ENCODE measurements at regions not wholly inside any gene's neighbourhood (a gene's known extent, or its start where the extent isn't known, plus 50 kb on each side); places are given as distances from the start of the nearest gene placed in this dataset.

DNA sequence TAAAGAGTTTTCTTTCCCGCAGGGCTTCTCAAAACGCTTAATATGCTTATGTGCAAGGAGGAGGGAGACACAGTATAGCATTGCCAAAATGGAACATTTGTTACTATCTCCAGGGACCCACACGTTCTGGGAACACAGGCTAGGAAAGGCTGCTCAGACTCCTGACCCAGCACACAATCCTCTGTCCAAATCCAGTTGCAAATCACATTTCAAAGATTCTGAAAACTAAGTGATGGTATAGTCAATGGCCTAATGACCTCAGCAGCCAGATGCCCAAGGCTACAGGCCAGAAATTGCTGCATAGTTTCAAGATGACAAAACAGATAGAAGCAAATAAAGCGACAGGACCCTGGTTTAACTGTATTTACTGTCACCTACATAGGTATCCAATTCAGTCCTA, 97.0 kb upstream of the GRIP1 start:
- no peak for TF ChIP-seq ZFX (IDR thresholded peaks at IDR 0.05)
- TF ChIP-seq, protein P1, sequence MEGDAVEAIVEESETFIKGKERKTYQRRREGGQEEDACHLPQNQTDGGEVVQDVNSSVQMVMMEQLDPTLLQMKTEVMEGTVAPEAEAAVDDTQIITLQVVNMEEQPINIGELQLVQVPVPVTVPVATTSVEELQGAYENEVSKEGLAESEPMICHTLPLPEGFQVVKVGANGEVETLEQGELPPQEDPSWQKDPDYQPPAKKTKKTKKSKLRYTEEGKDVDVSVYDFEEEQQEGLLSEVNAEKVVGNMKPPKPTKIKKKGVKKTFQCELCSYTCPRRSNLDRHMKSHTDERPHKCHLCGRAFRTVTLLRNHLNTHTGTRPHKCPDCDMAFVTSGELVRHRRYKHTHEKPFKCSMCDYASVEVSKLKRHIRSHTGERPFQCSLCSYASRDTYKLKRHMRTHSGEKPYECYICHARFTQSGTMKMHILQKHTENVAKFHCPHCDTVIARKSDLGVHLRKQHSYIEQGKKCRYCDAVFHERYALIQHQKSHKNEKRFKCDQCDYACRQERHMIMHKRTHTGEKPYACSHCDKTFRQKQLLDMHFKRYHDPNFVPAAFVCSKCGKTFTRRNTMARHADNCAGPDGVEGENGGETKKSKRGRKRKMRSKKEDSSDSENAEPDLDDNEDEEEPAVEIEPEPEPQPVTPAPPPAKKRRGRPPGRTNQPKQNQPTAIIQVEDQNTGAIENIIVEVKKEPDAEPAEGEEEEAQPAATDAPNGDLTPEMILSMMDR (conservative IDR thresholded peaks at IDR 0.05) = no peak
- H3K27ac ChIP-seq = no peak overlapping the region

DNA sequence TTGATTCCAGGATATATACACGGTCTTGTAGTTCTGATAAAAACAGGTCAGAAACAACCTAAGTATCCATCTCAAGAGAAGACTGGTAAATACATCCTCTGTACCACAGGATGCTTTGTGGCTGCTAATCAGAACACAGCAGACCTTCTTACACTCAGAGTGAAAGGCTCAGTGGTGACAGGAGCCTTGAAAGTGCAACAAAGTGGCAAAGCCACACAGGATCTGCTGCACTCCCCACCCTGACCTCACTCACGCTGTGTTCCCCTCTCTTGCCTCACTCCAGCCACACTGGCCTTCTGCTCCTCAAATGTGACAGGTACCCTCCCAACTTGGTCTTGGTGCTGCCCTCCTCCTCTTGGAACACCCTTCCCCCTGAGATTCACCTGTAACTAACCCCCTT, 98.1 kb upstream of the GRIP1 start:
- H3K27ac ChIP-seq = no peak overlapping the region
- TF ChIP-seq, protein P1 (conservative IDR thresholded peaks at IDR 0.05) = no peak
- no peak for TF ChIP-seq ZFX (IDR thresholded peaks at IDR 0.05)

DNA sequence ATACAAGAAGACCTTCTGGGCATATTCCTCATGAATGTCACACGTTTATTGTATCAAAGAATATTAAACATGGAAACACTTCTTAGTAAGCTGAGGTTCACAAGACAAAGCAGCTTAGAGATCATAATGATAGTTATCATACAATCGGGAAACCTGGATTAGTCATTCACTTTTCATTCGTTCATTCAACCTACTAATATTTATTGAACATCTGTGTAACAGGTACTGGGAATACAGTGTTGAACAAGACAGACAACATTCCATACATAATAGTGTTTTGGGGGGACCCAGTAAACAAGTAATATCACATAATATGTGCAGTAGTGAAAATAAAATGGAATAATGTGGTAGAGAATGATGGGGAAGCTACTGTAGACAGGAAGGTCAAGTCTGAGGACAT, 100.6 kb upstream of the GRIP1 start:
- no peak overlapping the region for H3K27ac ChIP-seq
- TF ChIP-seq, protein P1 (conservative IDR thresholded peaks at IDR 0.05) = no peak
- TF ChIP-seq ZFX (IDR thresholded peaks at IDR 0.05) = no peak

DNA sequence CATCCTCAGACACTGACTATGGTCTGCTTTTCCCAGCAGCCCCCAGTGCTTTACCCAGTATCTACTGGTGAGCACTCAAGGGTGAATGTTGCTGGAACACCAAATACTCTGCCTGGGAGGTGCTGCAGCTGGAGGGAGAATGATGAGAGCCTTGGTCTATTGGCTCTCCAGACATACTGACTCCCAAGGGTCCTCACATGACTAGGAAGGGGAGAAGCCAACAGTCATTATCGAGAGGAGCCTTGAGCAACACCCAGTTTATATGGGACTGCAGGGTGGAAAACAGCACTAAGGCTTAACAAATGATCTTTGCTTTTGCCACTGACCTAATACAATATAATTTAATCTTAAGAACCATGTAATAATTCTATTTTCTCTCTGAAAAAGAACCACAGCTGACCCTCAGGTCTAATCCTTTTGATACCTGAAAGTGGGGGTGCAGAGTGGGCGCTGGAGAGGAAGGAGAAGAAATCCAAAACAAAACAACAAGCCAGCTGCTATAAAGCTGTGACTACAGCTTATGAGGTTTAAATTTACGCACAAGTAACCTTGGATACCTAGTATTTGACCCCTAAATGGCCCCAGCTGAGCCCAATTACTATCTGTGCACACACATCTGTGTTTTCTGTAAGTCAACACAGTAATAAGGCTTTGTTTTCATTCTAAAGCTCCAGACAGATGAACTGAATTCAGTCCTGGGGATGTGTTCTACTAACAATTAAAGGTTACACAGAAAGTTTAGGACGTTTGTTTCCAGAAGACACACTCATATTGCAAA, 107.8 kb upstream of the GRIP1 start:
- no peak overlapping the region for H3K27ac ChIP-seq
- TF ChIP-seq, protein P1 (conservative IDR thresholded peaks at IDR 0.05) = no peak
- TF ChIP-seq ZFX (IDR thresholded peaks at IDR 0.05) = no peak

DNA sequence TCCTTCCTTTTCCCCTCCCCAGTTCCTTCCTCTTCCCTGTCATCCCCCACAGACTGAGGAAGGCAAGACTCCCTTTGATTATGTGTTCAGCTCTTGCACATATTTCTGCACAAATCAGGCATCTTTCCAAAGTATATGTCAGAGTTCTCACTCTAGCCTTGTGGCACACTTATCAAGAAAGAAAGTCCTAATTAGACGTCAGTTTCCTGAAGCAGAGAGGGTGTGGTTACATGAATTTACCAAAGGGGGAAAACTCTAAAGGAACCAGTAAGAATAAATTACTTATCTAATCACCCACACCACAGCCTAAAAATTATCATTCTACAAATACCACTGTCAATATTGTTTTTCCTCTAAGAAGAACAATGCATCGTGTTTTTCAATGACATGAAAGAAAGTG, 120.7 kb upstream of the GRIP1 start:
- TF ChIP-seq ZFX (IDR thresholded peaks at IDR 0.05) = no peak
- TF ChIP-seq, protein P1 (conservative IDR thresholded peaks at IDR 0.05) = no peak
- no peak overlapping the region for H3K27ac ChIP-seq

DNA sequence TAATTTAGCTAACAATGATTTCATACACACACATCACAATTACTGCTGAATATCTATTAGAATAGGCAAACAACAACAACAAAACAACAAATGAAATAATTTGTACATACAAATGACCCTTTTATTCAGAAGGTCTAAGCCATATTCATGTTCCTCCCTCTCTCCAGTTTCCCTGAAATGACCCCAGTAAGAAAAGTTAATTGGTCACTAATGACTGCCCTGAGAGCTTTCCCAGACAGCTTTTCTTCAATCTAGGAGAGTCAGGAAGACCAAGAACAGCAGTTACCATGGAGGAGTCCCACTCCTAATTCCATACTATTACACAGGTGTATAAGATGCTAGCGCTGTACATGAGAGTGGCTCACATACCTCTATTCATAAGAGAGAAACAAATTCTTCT, 121.2 kb upstream of the GRIP1 start:
- H3K27ac ChIP-seq = no peak overlapping the region
- TF ChIP-seq, protein P1 (conservative IDR thresholded peaks at IDR 0.05) = no peak
- no peak for TF ChIP-seq ZFX (IDR thresholded peaks at IDR 0.05)

DNA sequence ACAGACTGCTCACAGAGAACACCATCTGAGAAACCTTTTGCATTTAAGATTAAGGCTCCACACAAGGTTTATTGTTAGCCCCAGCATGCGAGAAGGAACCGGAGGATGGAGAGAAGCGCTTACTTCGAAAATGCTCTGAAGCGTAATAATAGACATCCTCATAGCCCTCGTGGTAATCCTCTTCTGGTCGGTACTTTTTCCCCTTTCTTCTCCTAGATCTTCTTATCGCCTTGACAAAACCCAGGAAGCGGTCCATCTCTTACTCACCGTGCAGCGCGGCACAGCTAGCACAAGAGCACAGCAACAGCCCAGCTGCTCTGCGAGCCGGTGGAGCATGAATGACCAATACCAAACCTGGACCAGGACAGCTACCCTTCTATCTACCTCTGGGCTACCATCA, 125.1 kb upstream of the GRIP1 start:
- TF ChIP-seq, protein P1 (conservative IDR thresholded peaks at IDR 0.05) = no peak
- TF ChIP-seq ZFX (IDR thresholded peaks at IDR 0.05) = no peak
- no peak overlapping the region for H3K27ac ChIP-seq
